CD4-positive, alpha-beta T cell treated with Interleukin-1 beta for 1 hour (primary cell): ENCODE measurements at regions not wholly inside any gene's neighbourhood (a gene's known extent, or its start where the extent isn't known, plus 50 kb on each side); places are given as distances from the start of the nearest gene placed in this dataset.
"Not testable (repeated sequence)": the region's sequence is repeated elsewhere in the genome, so short reads cannot be mapped to it uniquely, and the experiment has no call there.

Source experiments
- DNase-seq, 2 donors: peaks; one replicate each; pipeline ENCODE4 v3.0.0-alpha.2; 2020 to 2022

DNA sequence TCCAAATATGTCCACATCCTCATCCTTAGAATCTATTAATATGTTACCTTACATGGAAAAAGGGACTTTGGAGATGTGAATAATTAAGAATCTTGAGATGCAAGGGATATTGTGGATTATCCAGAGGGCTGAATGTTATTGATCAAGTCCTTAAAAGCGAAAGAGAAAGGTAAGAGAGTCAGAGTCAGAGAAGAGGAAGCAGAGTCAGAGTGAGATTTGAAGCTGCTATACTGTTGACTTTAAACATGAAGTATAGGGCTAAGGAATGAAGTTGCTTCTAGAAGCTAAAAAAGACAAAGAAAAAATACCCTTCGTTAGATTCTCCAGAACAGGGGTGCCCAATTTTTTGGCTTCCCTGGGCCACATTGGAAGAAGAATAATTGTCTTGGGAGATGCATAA, 627.2 kb upstream of the SLITRK6 start:
- DNase-seq, result no peak

DNA sequence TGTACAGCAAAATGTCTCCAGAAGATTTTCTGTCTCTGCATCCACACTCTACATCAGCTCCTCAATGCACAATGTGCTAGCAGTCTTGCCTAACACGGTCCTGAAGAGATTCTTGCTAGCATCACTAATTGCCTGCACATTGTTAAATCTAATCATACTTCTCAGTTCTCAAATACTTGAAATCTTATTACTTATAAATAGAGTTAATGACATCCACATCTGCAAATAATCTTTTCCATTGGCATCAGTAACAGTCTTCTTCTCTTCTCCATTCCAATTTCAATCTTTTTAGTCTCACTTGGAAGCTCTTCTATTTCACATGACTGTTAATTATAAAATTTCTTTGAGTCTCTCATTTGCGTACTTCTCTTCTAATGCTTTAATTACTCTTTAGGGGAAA, 630.5 kb upstream of the SLITRK6 start:
- no peak for DNase-seq

DNA sequence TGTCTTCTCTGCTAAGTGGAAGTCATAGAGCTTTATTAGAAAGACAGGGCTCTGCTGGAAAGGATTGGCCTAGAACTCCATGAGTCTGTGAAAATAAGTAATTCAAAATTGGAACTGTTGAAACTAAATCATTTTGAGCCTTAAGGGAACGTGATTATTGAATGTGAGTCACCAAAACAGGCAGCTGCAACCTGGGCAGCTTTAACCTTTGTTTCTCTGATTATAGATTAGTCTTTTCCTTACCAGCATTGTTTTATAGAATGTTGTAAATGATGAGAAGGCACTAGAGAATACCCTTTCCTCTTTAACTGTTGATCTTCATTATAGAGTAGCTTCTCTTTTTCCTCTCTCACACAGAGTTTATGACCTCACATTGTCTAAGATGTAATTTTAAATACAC, 638.8 kb upstream of the SLITRK6 start:
- DNase-seq, result no peak

DNA sequence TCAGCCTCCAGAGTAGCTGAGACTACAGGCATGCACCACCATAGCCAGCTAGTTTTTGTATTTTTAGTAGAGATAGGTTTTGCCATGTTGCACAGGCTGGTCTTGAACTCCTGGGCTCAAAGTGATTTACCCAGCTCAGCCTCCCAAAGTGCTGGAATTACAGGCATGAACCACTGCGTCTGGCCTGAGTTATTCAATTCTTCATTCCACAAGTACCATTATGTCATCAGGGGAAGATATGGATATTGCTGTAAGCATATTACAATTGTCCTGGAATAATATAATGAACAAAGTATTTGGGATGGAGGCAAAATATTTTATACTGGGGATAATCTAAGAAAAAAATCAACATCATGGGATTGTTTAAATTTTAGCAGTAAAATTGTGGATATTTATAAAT, 646.0 kb upstream of the SLITRK6 start:
- DNase-seq, result no peak

DNA sequence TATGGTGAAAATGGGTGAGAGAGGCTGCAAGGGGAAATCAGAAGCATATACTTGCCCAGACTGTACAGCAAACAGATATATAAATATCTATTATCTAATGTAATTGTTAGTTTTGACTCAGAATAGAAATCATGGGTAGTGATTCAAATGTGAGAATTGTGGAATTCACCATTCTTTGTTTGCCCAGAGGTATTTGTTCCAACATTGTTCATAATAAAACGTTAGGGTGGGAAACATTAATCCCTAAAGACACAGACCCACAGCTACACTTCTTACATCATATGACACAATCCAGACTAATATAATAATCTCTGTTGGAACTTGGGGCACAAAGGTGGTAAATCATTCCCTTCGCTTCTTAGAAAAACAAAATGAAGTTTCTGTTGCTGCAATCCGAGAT, 646.5 kb upstream of the SLITRK6 start:
- DNase-seq, result no peak

DNA sequence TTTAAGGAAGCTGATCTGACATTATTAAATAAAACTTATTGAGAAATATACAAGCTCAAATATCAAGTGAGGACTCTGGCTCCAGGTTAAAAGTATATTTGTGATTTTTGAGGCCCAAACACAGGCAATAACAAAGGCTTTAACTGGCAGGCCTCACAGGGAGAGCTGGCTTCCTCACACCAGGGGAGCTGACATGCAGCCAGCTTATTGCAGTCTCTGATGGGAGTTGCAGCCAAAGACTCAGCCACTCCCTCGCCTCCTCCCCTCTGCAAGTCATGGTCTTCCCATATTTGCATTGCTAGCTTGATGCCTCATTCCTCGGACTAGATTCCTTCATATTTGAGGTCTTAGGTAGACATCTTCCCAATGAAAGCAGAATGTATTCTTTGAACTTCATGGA, 647.1 kb upstream of the SLITRK6 start:
- no peak for DNase-seq

DNA sequence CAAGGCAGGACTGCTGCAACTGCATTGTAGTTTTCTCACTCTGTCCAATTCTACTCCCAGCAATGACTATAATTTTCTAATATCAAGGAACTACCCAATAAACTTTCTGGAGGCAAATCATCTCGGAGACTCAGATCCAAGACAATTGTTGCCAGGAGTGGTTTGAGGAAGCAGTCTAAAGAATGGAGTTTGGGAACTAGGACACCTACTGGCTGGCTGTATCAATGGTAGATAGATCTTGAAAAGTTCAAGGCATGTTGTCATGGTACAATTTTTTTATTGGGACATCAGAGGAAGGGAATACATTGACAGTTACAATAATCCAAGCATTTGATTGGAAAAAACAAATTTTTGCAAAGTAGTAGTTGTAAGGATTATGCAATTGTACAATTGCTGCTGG, 648.3 kb upstream of the SLITRK6 start:
- no peak for DNase-seq

DNA sequence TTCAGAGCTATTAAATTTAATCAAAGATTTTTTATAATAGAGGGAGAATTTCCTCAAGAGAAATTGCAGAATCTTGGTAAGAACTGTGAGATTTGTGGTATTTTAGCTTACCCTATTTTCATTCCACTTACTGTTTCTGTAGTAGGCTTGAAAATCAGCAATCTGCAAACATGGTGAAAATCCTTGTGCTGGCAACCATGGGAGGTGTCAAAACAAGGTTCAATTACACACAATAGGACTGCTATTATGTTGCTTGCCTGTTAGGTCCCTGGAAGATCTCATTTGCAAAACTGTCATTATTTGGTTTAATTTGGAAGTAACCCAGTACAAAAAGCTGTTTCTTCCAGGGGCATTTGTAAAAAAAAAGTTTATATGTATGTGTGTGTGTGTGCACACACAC, 662.8 kb upstream of the SLITRK6 start:
- no peak for DNase-seq

DNA sequence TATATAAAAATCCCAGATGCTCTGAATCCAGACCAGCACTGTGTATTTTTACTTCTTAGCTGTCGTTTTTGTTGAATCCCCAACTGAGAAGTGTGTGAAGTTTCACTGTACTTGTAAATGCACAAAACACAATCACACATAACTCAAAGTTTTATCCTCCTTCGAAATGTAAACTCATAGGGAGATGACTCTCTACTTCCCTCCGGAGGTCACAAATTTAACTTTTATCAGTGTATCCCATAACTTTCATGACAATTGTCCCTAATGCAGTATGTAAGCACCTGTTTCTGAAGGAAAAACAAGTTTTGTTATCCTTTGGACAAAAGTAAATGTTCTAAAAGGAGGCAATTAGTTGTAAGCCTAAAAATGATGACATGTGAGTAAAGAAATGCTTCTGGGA, 665.0 kb upstream of the SLITRK6 start:
- no peak for DNase-seq

DNA sequence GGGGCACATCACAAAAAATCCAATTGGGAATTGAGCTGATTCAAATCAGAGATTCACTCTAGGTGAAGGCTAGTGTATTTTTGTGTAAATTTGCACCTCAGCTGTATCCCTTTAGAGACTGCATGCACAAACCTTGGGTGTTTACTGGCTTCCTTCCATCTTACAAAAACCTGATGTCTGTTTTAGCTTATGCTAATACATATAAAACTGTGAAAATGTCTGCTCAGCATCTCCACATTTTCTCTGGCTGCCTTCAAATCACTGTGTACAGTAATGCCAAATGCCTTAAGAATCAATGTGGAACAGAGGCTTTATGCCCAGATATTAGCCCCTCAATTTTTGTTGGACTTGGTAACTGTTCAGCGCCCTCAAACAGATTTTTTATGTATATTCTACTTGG, 675.8 kb upstream of the SLITRK6 start:
- no peak for DNase-seq

DNA sequence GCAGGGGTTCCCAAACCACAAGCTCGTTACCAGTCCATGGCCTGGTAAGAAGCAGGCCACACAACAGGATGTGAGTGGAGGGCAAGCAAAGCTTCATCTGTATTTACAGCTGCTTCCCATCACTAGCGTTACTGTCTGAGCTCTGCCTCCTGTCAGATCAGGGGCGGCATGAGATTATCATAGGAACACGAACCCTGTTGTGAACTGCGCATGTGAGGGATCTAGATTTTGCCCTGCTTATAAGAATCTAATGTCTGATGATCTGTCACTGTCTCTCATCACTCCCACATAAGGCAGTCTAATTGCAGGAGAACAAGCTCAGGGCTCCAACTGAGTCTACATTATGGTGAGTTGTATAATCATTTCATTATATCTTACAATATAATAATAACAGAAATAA, 677.4 kb upstream of the SLITRK6 start:
- DNase-seq, result no peak

DNA sequence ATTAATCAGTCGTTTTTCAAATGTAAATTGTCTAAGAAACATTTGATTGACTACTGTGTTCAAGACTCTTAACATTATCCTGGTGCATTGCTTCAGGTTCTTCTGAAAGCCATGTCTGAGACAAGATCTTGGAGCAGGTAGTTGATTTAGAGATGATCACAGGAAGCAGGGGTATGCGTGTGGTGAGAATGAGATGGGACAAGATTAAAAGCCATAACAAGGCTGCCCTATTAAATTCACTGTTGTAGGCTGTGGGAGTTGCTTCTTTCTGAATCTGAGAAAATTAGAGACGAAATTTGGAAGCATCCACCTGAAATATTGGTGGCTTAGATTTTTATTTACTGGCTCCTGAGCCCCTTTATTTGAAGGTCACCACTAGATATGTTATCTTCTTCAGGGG, 687.4 kb upstream of the SLITRK6 start:
- DNase-seq, result no peak

DNA sequence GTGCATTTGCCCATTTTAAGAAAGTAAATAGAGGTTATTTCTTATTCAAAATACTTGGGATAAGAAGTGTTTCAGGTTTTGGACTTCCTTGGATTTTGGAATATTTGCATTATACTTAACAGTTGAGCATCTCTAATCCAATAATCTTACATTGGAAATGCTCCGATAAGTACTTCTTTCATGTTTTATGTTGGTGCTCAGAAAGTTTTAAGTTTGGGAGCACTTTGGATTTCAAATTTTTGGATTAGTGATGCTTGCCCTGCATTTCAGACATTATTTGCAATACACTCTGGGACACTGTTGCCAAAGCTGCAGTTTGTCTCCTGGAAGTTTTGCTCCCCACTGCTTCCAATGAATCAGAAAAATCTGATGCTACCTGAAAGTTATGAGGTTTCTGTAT, 691.9 kb upstream of the SLITRK6 start:
- DNase-seq, result no peak

DNA sequence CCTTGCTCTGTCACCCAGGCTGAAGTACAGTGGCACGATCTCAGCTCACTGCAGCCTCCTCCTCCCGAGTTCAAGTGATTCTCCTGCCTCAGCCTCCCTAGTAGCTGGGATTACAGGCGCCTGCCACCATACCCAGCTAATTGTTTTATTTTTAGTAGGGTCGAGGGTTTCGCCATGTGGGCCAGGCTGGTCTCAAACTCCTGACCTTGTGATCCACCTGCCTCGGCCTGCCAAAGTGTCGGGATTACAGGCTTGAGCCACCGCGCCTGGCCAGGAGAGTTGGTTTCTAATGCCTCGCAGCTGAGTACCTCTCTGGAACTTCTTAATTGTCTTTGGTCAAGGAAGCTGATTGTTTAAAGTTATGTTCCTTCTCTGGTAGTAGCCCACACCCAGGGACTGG, 702.7 kb upstream of the SLITRK6 start:
- DNase-seq, result not testable (repeated sequence)

DNA sequence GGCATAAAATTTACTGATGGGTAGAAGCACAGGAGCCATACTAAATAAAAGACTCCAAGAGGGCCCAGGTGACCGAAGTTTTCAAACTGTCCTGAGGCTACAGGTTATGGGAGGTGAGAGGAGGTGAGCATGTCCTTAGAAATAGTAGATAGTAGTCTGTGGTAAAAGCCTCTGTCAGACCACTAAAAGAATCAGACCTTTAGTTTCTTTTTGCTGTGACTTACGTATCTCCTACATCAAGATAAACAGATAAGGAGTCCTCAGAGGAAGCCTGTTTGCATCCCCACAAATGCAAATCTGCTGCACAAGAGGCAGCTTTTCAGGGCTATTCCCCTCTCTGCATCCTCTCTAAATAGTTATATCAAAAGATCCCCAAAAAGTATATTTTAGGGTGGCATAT, 711.6 kb upstream of the SLITRK6 start:
- no peak for DNase-seq

DNA sequence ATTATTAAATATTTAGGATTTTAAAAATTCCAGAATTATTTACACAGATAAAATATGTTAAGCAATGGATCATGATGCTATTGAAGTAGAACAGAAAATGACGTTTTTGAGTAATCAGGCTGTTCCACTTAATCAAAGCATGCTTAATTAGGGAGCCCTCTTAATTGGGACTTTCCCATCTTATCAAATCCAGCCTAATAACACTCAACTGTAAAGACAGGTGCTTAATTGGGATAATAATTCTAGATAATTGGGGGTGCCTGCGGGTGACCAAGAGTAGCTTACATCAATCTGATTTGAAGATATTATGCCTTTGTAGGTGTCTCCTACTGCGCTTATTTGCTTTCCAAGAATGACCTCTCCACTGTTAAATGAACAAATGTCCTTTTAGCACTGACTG, 742.2 kb upstream of the SLITRK6 start:
- DNase-seq, result no peak

DNA sequence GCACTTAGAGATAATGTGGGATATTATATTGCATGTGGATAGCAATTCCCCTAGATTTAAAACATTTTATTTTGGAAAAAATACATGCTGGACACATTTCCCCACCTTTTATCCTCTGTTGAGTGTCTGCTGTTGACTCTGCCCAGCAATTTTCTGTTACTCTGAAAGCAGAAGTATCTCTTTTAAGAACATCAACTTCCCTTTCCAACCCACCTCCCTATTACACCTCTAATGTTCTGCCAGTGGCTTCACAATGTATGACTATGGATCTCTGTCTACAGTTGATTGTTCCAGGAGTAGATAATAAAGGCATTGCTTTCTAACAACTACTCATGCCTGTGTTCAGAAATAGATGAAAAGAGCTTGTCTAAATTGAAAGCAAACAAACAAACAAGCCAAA, 754.8 kb upstream of the SLITRK6 start:
- no peak for DNase-seq

DNA sequence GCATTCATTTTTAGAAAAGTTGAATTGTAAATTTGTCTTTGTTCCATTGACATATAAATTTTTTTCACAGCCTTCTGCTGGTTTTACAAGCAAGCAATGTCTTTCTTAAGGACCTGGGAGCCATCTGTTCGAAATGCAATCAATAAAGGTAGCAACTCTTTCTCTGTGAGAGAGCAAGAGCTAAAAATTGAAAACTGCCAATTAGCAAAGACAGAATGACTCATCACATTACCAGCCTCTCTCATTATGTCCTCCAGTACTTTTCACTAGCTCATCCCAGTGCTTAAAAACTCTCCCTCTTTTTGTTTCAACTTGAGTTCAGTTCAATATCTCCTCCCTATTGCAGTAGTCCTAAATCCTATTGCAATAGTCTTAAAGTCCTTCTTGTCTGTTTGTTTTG, 760.7 kb upstream of the SLITRK6 start:
- no peak for DNase-seq

DNA sequence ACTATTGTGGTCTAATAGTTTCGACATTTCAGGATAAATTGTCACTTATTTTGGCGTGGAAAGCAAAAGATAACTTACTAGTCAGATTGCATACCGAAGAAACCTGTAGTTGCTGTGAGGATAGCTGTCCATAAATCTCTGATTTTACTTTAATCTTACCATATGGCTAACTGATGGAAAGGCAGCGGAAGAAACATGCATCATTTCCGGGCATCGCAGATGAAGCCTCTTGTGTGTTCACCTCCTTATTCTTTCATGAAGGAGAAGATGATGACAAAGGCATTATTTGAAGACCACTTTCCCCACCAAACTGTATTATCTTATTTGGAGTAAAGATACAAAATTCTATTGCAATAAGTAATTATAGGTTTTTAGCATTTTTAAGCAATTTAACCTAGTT, 763.6 kb upstream of the SLITRK6 start:
- DNase-seq, result no peak

DNA sequence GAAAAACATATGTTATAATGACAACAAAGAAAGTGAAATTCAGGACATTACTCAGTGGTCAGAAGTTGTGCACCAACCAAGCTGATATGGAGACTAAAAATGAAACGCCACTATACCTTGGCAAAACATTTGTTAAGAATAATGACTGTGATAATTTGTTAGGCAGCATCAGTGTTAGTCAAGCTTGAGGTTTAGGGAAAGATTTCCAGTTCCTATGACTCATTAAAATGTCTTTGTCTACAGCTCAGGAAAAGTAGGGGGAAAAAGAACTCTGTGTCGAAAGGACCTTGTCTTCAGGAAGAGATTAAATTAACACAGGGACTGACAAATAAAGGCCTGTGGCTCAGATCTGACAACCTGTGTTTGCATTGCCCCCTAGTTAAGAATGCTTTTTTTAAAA, 764.1 kb upstream of the SLITRK6 start:
- no peak for DNase-seq

DNA sequence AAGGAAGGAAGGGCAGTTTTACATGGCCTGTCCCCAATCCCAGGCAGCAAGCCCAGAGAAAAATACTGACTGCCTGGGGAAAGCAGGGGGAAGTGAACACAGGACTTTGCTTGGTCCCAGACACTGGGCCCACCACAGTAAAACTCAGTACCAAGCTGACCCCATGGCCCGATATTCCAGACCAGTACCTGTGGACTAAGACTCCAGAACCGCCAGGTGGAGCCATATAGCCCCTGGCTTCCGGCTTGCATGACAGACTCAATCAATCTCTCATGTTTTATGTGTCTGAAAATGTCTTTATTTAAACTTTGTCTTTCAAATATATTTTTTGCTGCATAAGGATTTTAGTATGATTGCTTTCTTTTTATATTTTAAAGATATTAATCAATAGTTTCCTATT, 767.9 kb upstream of the SLITRK6 start:
- no peak for DNase-seq

DNA sequence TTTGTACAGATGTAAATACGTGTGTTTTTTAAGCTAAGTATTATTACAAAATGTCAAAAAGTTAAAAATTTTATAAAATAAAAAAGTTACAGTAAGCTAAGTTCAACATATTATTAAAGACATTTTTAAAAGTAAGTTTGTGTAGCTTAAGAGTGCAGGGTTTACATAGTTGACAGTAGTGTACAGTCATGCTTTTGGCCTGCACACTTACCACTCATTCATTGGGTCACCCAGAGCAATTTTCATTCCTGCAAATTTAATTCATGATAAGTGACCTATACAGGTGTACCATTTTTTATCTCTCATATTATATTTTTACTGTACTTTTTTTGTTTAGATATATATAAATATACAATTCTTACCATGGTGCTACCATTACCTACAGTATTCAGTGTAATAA, 769.9 kb upstream of the SLITRK6 start:
- no peak for DNase-seq

DNA sequence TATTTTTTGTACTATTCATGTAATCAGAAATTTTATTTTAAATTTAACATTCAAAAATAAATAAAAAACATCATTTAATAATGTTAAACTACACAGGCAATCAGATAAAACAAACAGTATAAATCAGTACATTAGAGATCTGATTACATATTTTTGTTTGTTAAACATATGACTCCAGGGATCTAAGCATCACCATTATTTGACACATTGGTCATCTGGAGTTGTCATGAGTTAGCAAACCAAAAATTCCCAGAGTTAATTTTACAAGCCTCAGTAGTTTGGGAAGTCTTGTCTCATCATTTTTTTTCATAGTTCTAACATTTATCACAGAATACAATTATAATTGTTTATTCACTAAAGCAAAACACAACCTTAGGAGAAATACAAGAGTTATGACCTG, 770.8 kb upstream of the SLITRK6 start:
- DNase-seq, result no peak

DNA sequence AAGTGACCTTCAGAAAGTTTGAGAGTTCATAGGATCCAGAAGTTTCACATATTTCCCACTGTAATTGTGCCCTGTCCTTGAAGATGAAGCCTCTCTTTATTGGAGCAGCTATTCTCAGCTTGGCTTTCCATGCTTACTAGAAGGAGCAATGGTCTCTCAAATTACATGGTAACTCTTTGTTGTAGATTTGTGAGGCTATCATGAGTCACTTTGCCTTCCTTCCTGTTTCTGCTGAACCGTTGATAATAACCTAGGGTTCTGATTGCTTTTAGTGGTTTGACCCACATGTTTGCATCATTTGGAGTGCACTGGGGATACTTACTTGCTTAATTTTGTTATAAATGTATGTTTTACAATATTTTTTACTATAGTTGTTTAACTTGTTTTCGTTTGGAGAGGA, 772.9 kb upstream of the SLITRK6 start:
- DNase-seq, result no peak

DNA sequence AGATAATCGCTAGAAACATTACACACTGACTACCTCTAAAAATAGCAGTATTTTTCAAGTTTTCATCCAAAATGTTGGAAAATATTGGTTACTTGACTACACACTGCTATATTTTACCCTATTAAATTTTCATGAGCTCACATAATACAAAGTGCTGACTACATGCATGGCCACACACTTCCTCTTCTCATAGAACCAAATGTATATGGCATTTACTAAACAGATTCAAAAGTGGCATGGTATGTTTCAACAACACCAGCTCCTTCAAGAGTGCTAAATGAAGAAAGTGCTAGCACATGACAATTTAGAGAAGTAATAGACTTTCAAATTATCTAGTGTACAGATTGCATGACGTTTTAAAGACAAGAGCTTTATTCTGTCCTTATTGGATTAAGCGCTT, 780.4 kb upstream of the SLITRK6 start:
- DNase-seq, result no peak

DNA sequence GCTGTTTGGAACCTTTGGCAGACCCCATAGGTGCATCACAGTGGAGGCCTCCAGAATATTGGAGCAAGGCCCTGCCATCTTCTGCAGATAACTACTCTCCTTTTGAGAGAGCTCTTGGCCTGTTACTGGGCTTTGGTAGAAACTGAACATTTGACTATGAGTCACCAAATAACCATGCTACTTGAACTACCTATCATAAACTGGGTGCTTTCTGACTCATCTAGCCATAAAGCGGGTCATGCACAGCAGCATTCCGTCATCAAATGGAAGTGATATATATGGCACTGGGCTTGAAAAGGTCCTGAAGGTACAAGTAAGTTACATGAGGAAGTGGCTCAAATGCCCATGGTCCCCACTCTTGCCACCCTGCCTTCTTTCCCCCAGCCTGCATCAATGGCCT, 782.5 kb upstream of the SLITRK6 start:
- DNase-seq, result no peak

DNA sequence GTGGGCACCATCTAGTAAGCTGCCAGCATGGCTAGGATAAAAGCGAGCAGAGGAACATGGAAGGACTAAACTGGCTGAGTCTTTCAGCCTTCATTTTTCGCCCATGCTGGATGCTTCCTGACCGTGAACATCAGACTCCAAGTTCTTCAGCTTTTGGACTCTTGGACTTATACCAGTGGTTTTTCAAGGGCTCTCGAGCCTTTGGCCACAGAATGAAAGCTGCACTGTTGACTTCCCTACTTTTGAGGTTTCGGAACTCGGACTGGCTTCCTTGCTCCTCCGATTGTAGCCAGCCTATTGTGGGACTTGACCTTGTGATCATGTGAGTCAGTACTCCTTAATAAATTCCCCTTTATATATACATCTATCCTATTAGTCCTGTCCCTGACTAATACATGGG, 785.1 kb upstream of the SLITRK6 start:
- DNase-seq, result no peak
